ENCODE measurements at regions not wholly inside any gene's neighbourhood (a gene's known extent, or its start where the extent isn't known, plus 50 kb on each side); places are given as distances from the start of the nearest gene placed in this dataset.

DNA sequence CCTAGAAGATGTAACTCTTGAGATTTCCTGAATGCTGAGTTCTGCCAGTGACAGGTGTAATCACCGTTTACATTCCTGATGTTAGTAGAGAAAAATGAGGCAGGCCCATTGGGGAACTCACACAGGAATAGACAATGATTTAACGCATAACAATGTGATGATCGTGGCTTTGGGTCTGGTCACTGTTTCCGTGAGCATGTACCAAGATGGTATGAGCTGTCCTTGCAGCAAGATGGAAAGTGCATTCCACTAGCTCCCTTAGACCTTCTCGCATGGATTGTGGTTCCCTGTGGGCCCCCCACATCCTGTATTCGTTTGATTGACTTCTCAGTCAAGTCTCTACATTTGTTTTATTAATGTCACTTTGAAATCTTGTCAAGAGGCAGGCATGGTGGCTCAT, 124.0 kb upstream of the DAP start:
- TF ChIP-seq, protein P1, sequence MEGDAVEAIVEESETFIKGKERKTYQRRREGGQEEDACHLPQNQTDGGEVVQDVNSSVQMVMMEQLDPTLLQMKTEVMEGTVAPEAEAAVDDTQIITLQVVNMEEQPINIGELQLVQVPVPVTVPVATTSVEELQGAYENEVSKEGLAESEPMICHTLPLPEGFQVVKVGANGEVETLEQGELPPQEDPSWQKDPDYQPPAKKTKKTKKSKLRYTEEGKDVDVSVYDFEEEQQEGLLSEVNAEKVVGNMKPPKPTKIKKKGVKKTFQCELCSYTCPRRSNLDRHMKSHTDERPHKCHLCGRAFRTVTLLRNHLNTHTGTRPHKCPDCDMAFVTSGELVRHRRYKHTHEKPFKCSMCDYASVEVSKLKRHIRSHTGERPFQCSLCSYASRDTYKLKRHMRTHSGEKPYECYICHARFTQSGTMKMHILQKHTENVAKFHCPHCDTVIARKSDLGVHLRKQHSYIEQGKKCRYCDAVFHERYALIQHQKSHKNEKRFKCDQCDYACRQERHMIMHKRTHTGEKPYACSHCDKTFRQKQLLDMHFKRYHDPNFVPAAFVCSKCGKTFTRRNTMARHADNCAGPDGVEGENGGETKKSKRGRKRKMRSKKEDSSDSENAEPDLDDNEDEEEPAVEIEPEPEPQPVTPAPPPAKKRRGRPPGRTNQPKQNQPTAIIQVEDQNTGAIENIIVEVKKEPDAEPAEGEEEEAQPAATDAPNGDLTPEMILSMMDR (IDR thresholded peaks at IDR 0.05) = no peak
- TF ChIP-seq EZH2phosphoT487 (IDR thresholded peaks at IDR 0.05) (no peak), EZH2 (IDR thresholded peaks at IDR 0.05) (no peak)
